Caco-2 (cell line): ENCODE measurements at regions not wholly inside any gene's neighbourhood (a gene's known extent, or its start where the extent isn't known, plus 50 kb on each side); places are given as distances from the start of the nearest gene placed in this dataset.

Experiments
- BruUV-seq: library from RNA; stranded (reverse); fragments of 400-500 nt; replicated peaks from 2 replicates; lab custom pipeline; 2021; lab: Mats Ljungman, UMichigan
- CTCF ChIA-PET: fragments of 300-600 bp; sonication (Branson Sonifier 250); formaldehyde crosslinking; loops from one replicate; lab custom pipeline; 2022; ENCODE audit warnings: antibody characterized with exemption; lab: Charles Lee
- POLR2A ChIA-PET: fragments of 300-600 bp; sonication (Branson Sonifier 250); formaldehyde crosslinking; loops from one replicate; lab custom pipeline; 2022; ENCODE audit warnings: antibody characterized with exemption; lab: Charles Lee
- DNase-seq, 2 experiments: peaks; one replicate each; pipeline versions ENCODE4 v3.0.0 to v3.0.0-alpha.2; 2020 to 2022
- H3K27me3 ChIP-seq: replicated peaks from 2 replicates; pipeline ENCODE4 v1.6.0; 2011; ENCODE audit warnings: low read length; ENCODE audit not compliant: control insufficient read depth, insufficient read depth
- H3K36me3 ChIP-seq: 2 replicates; pipeline ENCODE4 v1.5.1; 2011; ENCODE audit warnings: low read length; ENCODE audit not compliant: control insufficient read depth, insufficient read depth
- H3K4me1 ChIP-seq: fragments of 250-450 bp; sonication (Bioruptor Pico); 2 replicates; pipeline ENCODE4 v1.5.1; 2020; ENCODE audit warnings: mild to moderate bottlenecking
- H3K4me3 ChIP-seq: 2 replicates; pipeline ENCODE4 v1.5.1; 2011; ENCODE audit warnings: low read depth, mild to moderate bottlenecking, control low read depth, low read length
- H3K9me3 ChIP-seq: fragments of 250-450 bp; sonication (Bioruptor Pico); 2 replicates; pipeline ENCODE4 v1.5.1; 2020; ENCODE audit warnings: mild to moderate bottlenecking, moderate library complexity
- H3K27ac Mint-ChIP-seq: one replicate; pipeline ENCODE4 v1.8.0; 2022; ENCODE audit warnings: mixed read lengths; ENCODE audit not compliant: unreplicated experiment
- H3K27me3 Mint-ChIP-seq: one replicate; pipeline ENCODE4 v1.8.0; 2022; ENCODE audit warnings: mixed read lengths; ENCODE audit not compliant: insufficient read depth, unreplicated experiment
- H3K36me3 Mint-ChIP-seq: one replicate; pipeline ENCODE4 v1.8.0; 2022; ENCODE audit warnings: mild to moderate bottlenecking, mixed read lengths; ENCODE audit not compliant: insufficient read depth, unreplicated experiment
- H3K4me1 Mint-ChIP-seq: one replicate; pipeline ENCODE4 v1.8.0; 2022; ENCODE audit warnings: low read depth, mixed read lengths; ENCODE audit not compliant: unreplicated experiment
- H3K4me3 Mint-ChIP-seq: one replicate; pipeline ENCODE4 v1.8.0; 2022; ENCODE audit warnings: mild to moderate bottlenecking, moderate library complexity, mixed read lengths; ENCODE audit not compliant: unreplicated experiment
- H3K9me3 Mint-ChIP-seq: one replicate; pipeline ENCODE4 v1.8.0; 2022; ENCODE audit warnings: mixed read lengths; ENCODE audit not compliant: unreplicated experiment
- intact Hi-C: fragments of 100-400 bp; cut with micrococcal nuclease; formaldehyde crosslinking; loops from one replicate; pipeline ENCODE4 v1.10.0; 2022; ENCODE audit not compliant: unreplicated experiment
- TF ChIP-seq, protein P1 (sequence below), 2 experiments: fragments of 200-600 bp in 1 of 2; IDR thresholded peaks; 1 replicate in 1 of 2; 2 replicates in 1 of 2; pipeline versions ENCODE4 v1.5.1 to v1.8.0; 2011 to 2022; ENCODE audit warnings: antibody characterized with exemption in 1 of 2, control low read depth in 1 of 2, inconsistent platforms in 1 of 2, low read depth in 1 of 2, low read length in 1 of 2, mild to moderate bottlenecking in 1 of 2, moderate library complexity in 1 of 2; ENCODE audit not compliant: insufficient read depth in 1 of 2, severe bottlenecking in 1 of 2, unreplicated experiment in 1 of 2

DNA sequence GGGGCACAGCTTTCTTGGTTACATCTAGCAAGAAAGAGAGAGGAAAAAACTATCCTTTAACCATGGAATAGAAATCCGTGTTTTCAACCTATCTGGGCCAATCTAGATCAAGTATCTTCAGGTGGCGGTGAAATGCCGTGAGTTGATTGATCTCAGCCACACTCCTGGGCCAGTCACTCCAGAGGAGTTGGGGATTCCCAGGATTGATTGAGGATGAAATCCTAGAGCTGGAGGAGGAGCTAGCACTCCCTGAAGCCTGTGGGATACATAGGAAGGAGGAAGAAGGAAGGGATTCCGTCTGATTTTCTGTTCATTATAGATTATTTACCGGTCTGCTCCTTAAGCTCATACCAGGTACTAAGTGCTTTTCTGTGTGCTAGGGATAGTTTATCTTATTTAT, 106.3 kb upstream of the ARID2 start:
- no peak overlapping the region for H3K4me3 ChIP-seq
- no peaks in the 10 kb centered on the region for H3K9me3 ChIP-seq
- no peaks in the 10 kb centered on the region for H3K36me3 ChIP-seq
- Mint-ChIP-seq H3K27ac (no peak overlapping the region), H3K4me1 (peaks cover 10% of the 10 kb centered on the region), H3K36me3 (no peaks in the 10 kb centered on the region), H3K4me3 (no peak overlapping the region), H3K27me3 (no peaks in the 10 kb centered on the region), H3K9me3 (no peaks in the 10 kb centered on the region)
- no TSS peak for BruUV-seq
- ChIA-PET POLR2A (interaction anchor here (0.6 kb wide), 1 partner anchor 40 kb away, joined by 5 read pairs; no protein-coding TSS in a partner anchor), CTCF (no interaction called here)
- TF ChIP-seq, protein P1, sequence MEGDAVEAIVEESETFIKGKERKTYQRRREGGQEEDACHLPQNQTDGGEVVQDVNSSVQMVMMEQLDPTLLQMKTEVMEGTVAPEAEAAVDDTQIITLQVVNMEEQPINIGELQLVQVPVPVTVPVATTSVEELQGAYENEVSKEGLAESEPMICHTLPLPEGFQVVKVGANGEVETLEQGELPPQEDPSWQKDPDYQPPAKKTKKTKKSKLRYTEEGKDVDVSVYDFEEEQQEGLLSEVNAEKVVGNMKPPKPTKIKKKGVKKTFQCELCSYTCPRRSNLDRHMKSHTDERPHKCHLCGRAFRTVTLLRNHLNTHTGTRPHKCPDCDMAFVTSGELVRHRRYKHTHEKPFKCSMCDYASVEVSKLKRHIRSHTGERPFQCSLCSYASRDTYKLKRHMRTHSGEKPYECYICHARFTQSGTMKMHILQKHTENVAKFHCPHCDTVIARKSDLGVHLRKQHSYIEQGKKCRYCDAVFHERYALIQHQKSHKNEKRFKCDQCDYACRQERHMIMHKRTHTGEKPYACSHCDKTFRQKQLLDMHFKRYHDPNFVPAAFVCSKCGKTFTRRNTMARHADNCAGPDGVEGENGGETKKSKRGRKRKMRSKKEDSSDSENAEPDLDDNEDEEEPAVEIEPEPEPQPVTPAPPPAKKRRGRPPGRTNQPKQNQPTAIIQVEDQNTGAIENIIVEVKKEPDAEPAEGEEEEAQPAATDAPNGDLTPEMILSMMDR (IDR thresholded peaks at IDR 0.05; ENCODE audit: insufficient read depth in 1 of 2, low read depth in 1 of 2, low read length in 1 of 2, severe bottlenecking in 1 of 2, unreplicated experiment in 1 of 2) = no peak
- H3K27me3 ChIP-seq = no peaks in the 10 kb centered on the region
- DNase-seq = no peak
- H3K4me1 ChIP-seq = peaks cover 7% of the 10 kb centered on the region; the same call in 1 of the 2 replicates
- intact Hi-C loops = no loop called here

DNA sequence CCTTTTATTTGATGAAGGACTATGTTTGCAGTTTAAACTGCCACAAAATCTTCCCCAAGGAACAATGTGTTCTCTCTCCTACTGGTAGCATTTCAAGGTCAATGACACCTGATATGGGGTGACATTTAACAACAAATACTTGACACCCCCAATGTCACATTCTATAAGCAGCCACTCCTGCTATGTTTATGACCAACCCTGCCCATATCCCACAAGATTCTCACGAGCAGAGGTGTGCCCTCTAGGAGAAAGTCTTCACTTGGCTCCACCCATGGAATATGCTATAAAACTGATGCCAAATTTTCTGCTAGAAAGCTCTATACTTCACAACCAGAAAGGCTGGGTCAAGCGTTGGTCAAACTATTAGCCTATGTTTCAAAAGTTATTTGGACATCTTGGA, 105.6 kb upstream of the ARID2 start:
- H3K4me1 ChIP-seq = peaks cover 7% of the 10 kb centered on the region; the same call in 1 of the 2 replicates
- no peak overlapping the region for H3K4me3 ChIP-seq
- ChIA-PET POLR2A (no interaction called here), CTCF (no interaction called here)
- H3K9me3 ChIP-seq = no peaks in the 10 kb centered on the region
- Mint-ChIP-seq H3K27me3 (no peaks in the 10 kb centered on the region), H3K4me1 (peaks cover 10% of the 10 kb centered on the region), H3K36me3 (no peaks in the 10 kb centered on the region), H3K27ac (no peak overlapping the region), H3K4me3 (no peak overlapping the region), H3K9me3 (no peaks in the 10 kb centered on the region)
- DNase-seq = no peak
- intact Hi-C loops = no loop called here
- no peaks in the 10 kb centered on the region for H3K36me3 ChIP-seq
- TF ChIP-seq, protein P1 (IDR thresholded peaks at IDR 0.05; ENCODE audit: insufficient read depth in 1 of 2, low read depth in 1 of 2, low read length in 1 of 2, severe bottlenecking in 1 of 2, unreplicated experiment in 1 of 2) = no peak
- no TSS peak for BruUV-seq
- no peaks in the 10 kb centered on the region for H3K27me3 ChIP-seq

DNA sequence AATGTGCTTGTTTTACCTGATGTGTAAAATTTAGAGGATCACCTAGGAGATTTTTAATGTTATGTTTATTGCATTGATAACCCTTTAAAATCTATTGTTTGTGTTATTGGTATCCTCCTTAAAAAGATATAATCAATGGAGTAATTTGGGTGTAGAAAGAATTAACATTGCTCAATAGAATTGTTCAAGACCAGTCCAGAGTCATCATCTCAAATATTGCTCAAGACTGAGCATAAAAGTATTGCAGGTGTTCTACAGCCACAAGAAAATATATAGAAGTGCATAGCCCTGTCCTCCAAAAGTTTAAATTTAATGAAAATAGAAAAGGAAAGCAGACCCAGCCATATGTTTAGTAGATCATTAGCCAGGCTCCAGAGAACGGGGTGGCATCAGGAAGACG, 102.5 kb upstream of the ARID2 start:
- Histone ChIP-seq H3K27me3 (no peaks in the 10 kb centered on the region), H3K36me3 (no peaks in the 10 kb centered on the region), H3K4me1 (peaks cover 7% of the 10 kb centered on the region; the same call in 1 of the 2 replicates), H3K9me3 (no peaks in the 10 kb centered on the region), H3K4me3 (no peak overlapping the region)
- BruUV-seq = no TSS peak
- H3K36me3 Mint-ChIP-seq = no peaks in the 10 kb centered on the region
- TF ChIP-seq, protein P1 (IDR thresholded peaks at IDR 0.05; ENCODE audit: insufficient read depth in 1 of 2, low read depth in 1 of 2, low read length in 1 of 2, severe bottlenecking in 1 of 2, unreplicated experiment in 1 of 2) = no peak
- intact Hi-C loops = loop anchor here (5.0 kb wide), 1 partner anchor 85 kb away; no protein-coding TSS in a partner anchor
- no peaks in the 10 kb centered on the region for H3K27me3 Mint-ChIP-seq
- peaks cover 10% of the 10 kb centered on the region for H3K4me1 Mint-ChIP-seq
- no peaks in the 10 kb centered on the region for H3K9me3 Mint-ChIP-seq
- CTCF ChIA-PET = interaction anchor here (1.2 kb wide), 1 partner anchor 84 kb away, joined by 3 read pairs; no protein-coding TSS in a partner anchor
- no peak overlapping the region for H3K27ac Mint-ChIP-seq
- POLR2A ChIA-PET = no interaction called here
- H3K4me3 Mint-ChIP-seq = no peak overlapping the region
- DNase-seq = no peak
